ENCODE measurements at regions not wholly inside any gene's neighbourhood (a gene's known extent, or its start where the extent isn't known, plus 50 kb on each side); places are given as distances from the start of the nearest gene placed in this dataset.

- intact Hi-C loops (cut with micrococcal nuclease) (no loop called here), dilution Hi-C loops (cut with MboI; ENCODE audit: extremely low pct_ligation_motif_present, low sequenced_read_pairs) (no loop called here)
- no peak for DNase-seq (ENCODE audit: low read depth, low spot score)
- H3K36me3 ChIP-seq (ENCODE audit: control insufficient read depth in 2 of 2, extremely low read depth in 1 of 2, insufficient read depth in 2 of 2, low read length in 2 of 2) = no peaks in the 10 kb centered on the region
- CTCF ChIA-PET = interaction anchor here (0.8 to 1.5 kb wide), 2 partner anchors 14 to 58 kb away, joined by 3 read pairs; no protein-coding TSS in a partner anchor
- no peak overlapping the region for H2AFZ ChIP-seq (ENCODE audit: low read depth, low read length)
- no peak overlapping the region for H3K27ac ChIP-seq (ENCODE audit: insufficient read depth, low read depth, low read length)
- no peaks in the 10 kb centered on the region for H3K79me2 ChIP-seq (ENCODE audit: control insufficient read depth, insufficient read depth, low read length)
- H3K9me3 ChIP-seq (replicated peaks; ENCODE audit: control insufficient read depth, insufficient read depth, low read length) = no peaks in the 10 kb centered on the region
- H4K20me1 ChIP-seq (replicated peaks; ENCODE audit: control insufficient read depth, extremely low read depth, insufficient read depth, low read length) = no peaks in the 10 kb centered on the region
- BruUV-seq (replicated peaks) = no TSS peak
- TF ChIP-seq EZH2 (IDR thresholded peaks at IDR 0.05; ENCODE audit: borderline replicate concordance, low read depth, low read length, severe bottlenecking) (no peak), MYC (IDR thresholded peaks at IDR 0.05; ENCODE audit: low read depth, low read length) (no peak), GATA2 (IDR thresholded peaks at IDR 0.05; ENCODE audit: insufficient read depth, insufficient read length, low read depth, low read length) (no peak), MAX (IDR thresholded peaks at IDR 0.05; ENCODE audit: insufficient read depth, insufficient read length) (no peak), FOS (IDR thresholded peaks at IDR 0.05; ENCODE audit: borderline replicate concordance, insufficient read depth, low read length) (no peak), POLR2A (IDR thresholded peaks at IDR 0.05; ENCODE audit: low read depth, low read length) (no peak), POLR2AphosphoS5 (IDR thresholded peaks at IDR 0.05; ENCODE audit: insufficient read depth, low read depth, low read length) (no peak), CTCF (IDR thresholded peaks at IDR 0.05; ENCODE audit: extremely low read depth in 1 of 2, insufficient read depth in 1 of 2, low read depth in 1 of 2, low read length in 2 of 2) (no peak), JUN (IDR thresholded peaks at IDR 0.05; ENCODE audit: borderline replicate concordance, insufficient read depth, insufficient read length, low read depth) (no peak)
- POLR2A ChIA-PET = no interaction called here
- no peak overlapping the region for H3K4me3 ChIP-seq (replicated peaks in 1 of 3; ENCODE audit: insufficient read depth in 1 of 3, low read depth in 1 of 3, low read length in 3 of 3)
- no peaks in the 10 kb centered on the region for H3K27me3 ChIP-seq (ENCODE audit: control insufficient read depth in 2 of 2, insufficient read depth in 2 of 2, low read length in 2 of 2)
- H3K4me1 ChIP-seq (ENCODE audit: control insufficient read depth, extremely low read depth, insufficient read depth, low read length) = peaks cover 10% of the 10 kb centered on the region
- H3K9ac ChIP-seq (replicated peaks; ENCODE audit: extremely low read depth, insufficient read depth, low read length) = no peak overlapping the region
- H3K9me1 ChIP-seq (replicated peaks; ENCODE audit: control insufficient read depth, extremely low read depth, insufficient read depth, low read length) = no peaks in the 10 kb centered on the region
- H3K4me2 ChIP-seq (ENCODE audit: insufficient read depth, low read length) = no peak overlapping the region
- no peak for FAIRE-seq
Observed at GRCh38 chr7:80334196-80334595, 177.7 kb downstream of the GNAT3 start.

All from endothelial cell of umbilical vein (primary cell).